Right cardiac atrium (tissue), 5 donors: ENCODE measurements at regions not wholly inside any gene's neighbourhood (a gene's known extent, or its start where the extent isn't known, plus 50 kb on each side); places are given as distances from the start of the nearest gene placed in this dataset.

ENCODE experiments used
- ATAC-seq, 2 donors: fragments of 200-7000 bp; cut with Tn5 transposase; one replicate each; pipeline versions ENCODE4 v1.8.0 to v1.9.1; 2020; ENCODE audit warnings: moderate library complexity in 2 of 2, mild to moderate bottlenecking in 1 of 2
- DNase-seq, 3 donors: peaks; one replicate each; pipeline ENCODE4 v3.0.0-alpha.2; 2020
- H3K27ac ChIP-seq: one replicate; pipeline ENCODE4 v1.5.1; 2013; ENCODE audit warnings: mild to moderate bottlenecking, low read length, control low read depth, moderate library complexity
- H3K27me3 ChIP-seq: one replicate; pipeline ENCODE4 v1.6.1; 2013; ENCODE audit not compliant: control insufficient read depth, insufficient read depth
- H3K4me1 ChIP-seq: one replicate; pipeline ENCODE4 v1.6.1; 2013; ENCODE audit warnings: low read length; ENCODE audit not compliant: control insufficient read depth, insufficient read depth
- H3K4me3 ChIP-seq: one replicate; pipeline ENCODE4 v1.5.1; 2013; ENCODE audit warnings: low read length, control low read depth
- H3K9me3 ChIP-seq: one replicate; pipeline ENCODE4 v1.6.1; 2013; ENCODE audit warnings: low read length; ENCODE audit not compliant: control insufficient read depth
- WGBS: extraction: QIAGEN DNeasy Blood & Tissue Kit; methylation state at CpG from one replicate; pipeline ENCODE4 v1.1.7; 2013; 5-methylcytosine and 5-hydroxymethylcytosine counted together
- intact Hi-C, 4 donors: fragments of 100-400 bp; cut with DNase I; formaldehyde crosslinking; loops; one replicate each; pipeline versions ENCODE4 v1.11.0 to v1.14.0; 2022 to 2023
- donor health status: healthy with polysubstance abuse.
- donor health status: DM: no; HTN: yes; CAD: no.
- donor health status: DM: no; HTN: no; CAD: no.
- donor health status: DM: no; HTN: yes; CAD: no; lungs with severe emphysema.
- donor health status: DM: yes; HTN: yes; CAD: no.

- Histone ChIP-seq H3K9me3 (no peaks in the 10 kb centered on the region), H3K4me1 (peaks cover 5% of the 10 kb centered on the region), H3K4me3 (no peak overlapping the region), H3K27me3 (no peaks in the 10 kb centered on the region), H3K27ac (peak overlapping the region; percentile 83)
- intact Hi-C loops = no loop called here
- DNase-seq (peak; percentile 74 to 88 (median 80)), ATAC-seq (peak; percentile 96 to 97)
- 70% methylated on average over 3 of the region's 3 CpGs for WGBS
Observed at GRCh38 chr18:22503803-22504202, 86.1 kb upstream of the CTAGE1 start.

GRCh38 chr18:22504251-22505030 lies 86.7 kb upstream of the CTAGE1 start:
- Histone ChIP-seq H3K27me3 (no peaks in the 10 kb centered on the region), H3K9me3 (no peaks in the 10 kb centered on the region), H3K4me1 (peaks cover 5% of the 10 kb centered on the region), H3K4me3 (no peak overlapping the region), H3K27ac (peak overlapping the region; percentile 83)
- intact Hi-C loops = no loop called here
- 81% methylated on average over 2 of the region's 2 CpGs for WGBS
- DNase-seq (peak in 2 of 3 donors; percentile 40 to 62), ATAC-seq (peak; percentile 62 to 78)

GRCh38 chr18:22505141-22505591 lies 87.5 kb upstream of the CTAGE1 start:
- no peak for DNase-seq
- H3K27ac ChIP-seq = no peak overlapping the region
- WGBS = 47% methylated on average over 1 of the region's 1 CpG
- intact Hi-C loops = no loop called here
- H3K4me1 ChIP-seq = peaks cover 5% of the 10 kb centered on the region
- peak in 1 of 2 donors; percentile 34 for ATAC-seq
- H3K27me3 ChIP-seq = no peaks in the 10 kb centered on the region
- no peak overlapping the region for H3K4me3 ChIP-seq
- H3K9me3 ChIP-seq = no peaks in the 10 kb centered on the region

GRCh38 chr18:22507055-22507454 lies 89.3 kb upstream of the CTAGE1 start:
- H3K27ac ChIP-seq = no peak overlapping the region
- WGBS = 67% methylated on average over 2 of the region's 2 CpGs
- ATAC-seq = no peak
- H3K9me3 ChIP-seq = no peaks in the 10 kb centered on the region
- no peak for DNase-seq
- peaks cover 5% of the 10 kb centered on the region for H3K4me1 ChIP-seq
- intact Hi-C loops = no loop called here
- H3K4me3 ChIP-seq = no peak overlapping the region
- H3K27me3 ChIP-seq = no peaks in the 10 kb centered on the region

- Histone ChIP-seq H3K9me3 (no peaks in the 10 kb centered on the region), H3K4me1 (peaks cover 2% of the 10 kb centered on the region), H3K4me3 (no peak overlapping the region), H3K27ac (no peak overlapping the region), H3K27me3 (no peaks in the 10 kb centered on the region)
- no peak for ATAC-seq
- 0% methylated on average over 1 of the region's 1 CpG for WGBS
- no peak for DNase-seq
- intact Hi-C loops = no loop called here
Observed at GRCh38 chr18:22509423-22509822, 91.7 kb upstream of the CTAGE1 start.

GRCh38 chr18:22510697-22511096 lies 93.0 kb upstream of the CTAGE1 start:
- 72% methylated on average over 1 of the region's 1 CpG for WGBS
- no peak overlapping the region for H3K27ac ChIP-seq
- intact Hi-C loops = no loop called here
- no peak overlapping the region for H3K4me3 ChIP-seq
- DNase-seq (no peak), ATAC-seq (no peak)
- no peaks in the 10 kb centered on the region for H3K4me1 ChIP-seq
- no peaks in the 10 kb centered on the region for H3K9me3 ChIP-seq
- no peaks in the 10 kb centered on the region for H3K27me3 ChIP-seq

GRCh38 chr18:22513721-22514481 lies 96.2 kb upstream of the CTAGE1 start:
- ATAC-seq (no peak), DNase-seq (no peak)
- intact Hi-C loops = no loop called here
- no peak overlapping the region for H3K4me3 ChIP-seq
- no peaks in the 10 kb centered on the region for H3K27me3 ChIP-seq
- no peaks in the 10 kb centered on the region for H3K4me1 ChIP-seq
- H3K9me3 ChIP-seq = no peaks in the 10 kb centered on the region
- 97% methylated on average over 4 of the region's 4 CpGs for WGBS
- no peak overlapping the region for H3K27ac ChIP-seq

- H3K27me3 ChIP-seq = no peaks in the 10 kb centered on the region
- WGBS = 93% methylated on average over 4 of the region's 4 CpGs
- no peaks in the 10 kb centered on the region for H3K9me3 ChIP-seq
- intact Hi-C loops = no loop called here
- no peak overlapping the region for H3K4me3 ChIP-seq
- peak in 1 of 3 donors; percentile 58 for DNase-seq
- no peak overlapping the region for H3K27ac ChIP-seq
- peak in 1 of 2 donors; percentile 11 for ATAC-seq
- no peaks in the 10 kb centered on the region for H3K4me1 ChIP-seq
Observed at GRCh38 chr18:22514655-22515054, 96.9 kb upstream of the CTAGE1 start.

- H3K4me3 ChIP-seq = no peak overlapping the region
- intact Hi-C loops = no loop called here
- no peak for DNase-seq
- peak in 1 of 2 donors; percentile 16 for ATAC-seq
- no peaks in the 10 kb centered on the region for H3K9me3 ChIP-seq
- WGBS = 97% methylated on average over 9 of the region's 9 CpGs
- no peak overlapping the region for H3K27ac ChIP-seq
- H3K4me1 ChIP-seq = no peaks in the 10 kb centered on the region
- no peaks in the 10 kb centered on the region for H3K27me3 ChIP-seq
Observed at GRCh38 chr18:22515250-22515649, 97.5 kb upstream of the CTAGE1 start.

GRCh38 chr18:22517356-22517755 lies 99.6 kb upstream of the CTAGE1 start:
- intact Hi-C loops = no loop called here
- Histone ChIP-seq H3K4me3 (no peak overlapping the region), H3K4me1 (no peaks in the 10 kb centered on the region), H3K9me3 (no peaks in the 10 kb centered on the region), H3K27me3 (no peaks in the 10 kb centered on the region), H3K27ac (no peak overlapping the region)
- DNase-seq (no peak), ATAC-seq (peak; percentile 59 to 66)
- 56% methylated on average over 2 of the region's 2 CpGs for WGBS

GRCh38 chr18:22521026-22521707 lies 103.5 kb upstream of the CTAGE1 start:
- H3K27ac ChIP-seq = peak overlapping the region; percentile 23
- intact Hi-C loops = no loop called here
- ATAC-seq = peak; percentile 75 to 81

More at GRCh38 chr18:22521026-22521707, 103.5 kb upstream of the CTAGE1 start:
- H3K27me3 ChIP-seq = no peaks in the 10 kb centered on the region
- no peak overlapping the region for H3K4me3 ChIP-seq
- no peaks in the 10 kb centered on the region for H3K9me3 ChIP-seq
- 38% methylated on average over 6 of the region's 6 CpGs for WGBS
- no peaks in the 10 kb centered on the region for H3K4me1 ChIP-seq
- peak; percentile 41 to 56 (median 43) for DNase-seq
